ENCODE measurements at regions not wholly inside any gene's neighbourhood (a gene's known extent, or its start where the extent isn't known, plus 50 kb on each side); places are given as distances from the start of the nearest gene placed in this dataset.

- no peak for TF ChIP-seq POLR2A (IDR thresholded peaks at IDR 0.05; ENCODE audit: low read depth, low read length)
- TF ChIP-seq POLR2AphosphoS5 (IDR thresholded peaks at IDR 0.05; ENCODE audit: low read depth, low read length): no peak
- TF ChIP-seq SPI1 (IDR thresholded peaks at IDR 0.05; ENCODE audit: low read depth, low read length): no peak
- TF ChIP-seq TAF1 (IDR thresholded peaks at IDR 0.05; ENCODE audit: low read depth, low read length): no peak
- TF ChIP-seq POU2F2 (IDR thresholded peaks at IDR 0.05; ENCODE audit: low read depth, low read length): no peak
These were observed 450.9 kb upstream of the MKI67 start for GRCh38 chr10:128576943-128577670.

All from GM12891 (cell line).